Mesothelial cell of epicardium (in vitro differentiated cells): ENCODE measurements at regions not wholly inside any gene's neighbourhood (a gene's known extent, or its start where the extent isn't known, plus 50 kb on each side); places are given as distances from the start of the nearest gene placed in this dataset.
A peak's percentile ranks its signal among the peaks of the same experiment; 100 is the strongest.

Experiments
- DNase-seq, 2 experiments: peaks; one replicate each; pipeline ENCODE4 v3.0.0; 2021; ENCODE audit warnings: low spot score in 2 of 2; ENCODE audit not compliant: unreplicated experiment in 2 of 2
- H3K27ac Mint-ChIP-seq: 2 replicates; pipeline ENCODE4 v1.8.0; 2021; ENCODE audit warnings: mixed read lengths
- H3K27me3 Mint-ChIP-seq: 2 replicates; pipeline ENCODE4 v1.8.0; 2021; ENCODE audit warnings: low read depth, mixed read lengths
- H3K36me3 Mint-ChIP-seq: 2 replicates; pipeline ENCODE4 v1.8.0; 2021; ENCODE audit warnings: mixed read lengths
- H3K4me1 Mint-ChIP-seq: 2 replicates; pipeline ENCODE4 v1.8.0; 2021; ENCODE audit warnings: mixed read lengths
- H3K4me3 Mint-ChIP-seq: 2 replicates; pipeline ENCODE4 v1.8.0; 2021; ENCODE audit warnings: mild to moderate bottlenecking, moderate library complexity, mixed read lengths
- H3K9me3 Mint-ChIP-seq: 2 replicates; pipeline ENCODE4 v1.8.0; 2021; ENCODE audit warnings: mixed read lengths
- TF ChIP-seq, protein P1 (sequence below): fragments of 200-600 bp; sonication (generic); IDR thresholded peaks from one replicate; pipeline ENCODE4 v1.5.0; 2021; ENCODE audit warnings: antibody characterized with exemption; ENCODE audit not compliant: unreplicated experiment

GRCh38 chr6:139927236-139927635 is 552.8 kb upstream of the CITED2 start:
- Mint-ChIP-seq H3K9me3 (no peaks in the 10 kb centered on the region), H3K27ac (no peak overlapping the region), H3K4me1 (peaks cover 29% of the 10 kb centered on the region), H3K27me3 (no peaks in the 10 kb centered on the region), H3K36me3 (no peaks in the 10 kb centered on the region), H3K4me3 (no peak overlapping the region)
- DNase-seq: no peak
- TF ChIP-seq, protein P1, sequence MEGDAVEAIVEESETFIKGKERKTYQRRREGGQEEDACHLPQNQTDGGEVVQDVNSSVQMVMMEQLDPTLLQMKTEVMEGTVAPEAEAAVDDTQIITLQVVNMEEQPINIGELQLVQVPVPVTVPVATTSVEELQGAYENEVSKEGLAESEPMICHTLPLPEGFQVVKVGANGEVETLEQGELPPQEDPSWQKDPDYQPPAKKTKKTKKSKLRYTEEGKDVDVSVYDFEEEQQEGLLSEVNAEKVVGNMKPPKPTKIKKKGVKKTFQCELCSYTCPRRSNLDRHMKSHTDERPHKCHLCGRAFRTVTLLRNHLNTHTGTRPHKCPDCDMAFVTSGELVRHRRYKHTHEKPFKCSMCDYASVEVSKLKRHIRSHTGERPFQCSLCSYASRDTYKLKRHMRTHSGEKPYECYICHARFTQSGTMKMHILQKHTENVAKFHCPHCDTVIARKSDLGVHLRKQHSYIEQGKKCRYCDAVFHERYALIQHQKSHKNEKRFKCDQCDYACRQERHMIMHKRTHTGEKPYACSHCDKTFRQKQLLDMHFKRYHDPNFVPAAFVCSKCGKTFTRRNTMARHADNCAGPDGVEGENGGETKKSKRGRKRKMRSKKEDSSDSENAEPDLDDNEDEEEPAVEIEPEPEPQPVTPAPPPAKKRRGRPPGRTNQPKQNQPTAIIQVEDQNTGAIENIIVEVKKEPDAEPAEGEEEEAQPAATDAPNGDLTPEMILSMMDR: no peak

GRCh38 chr6:139926711-139927110 is 552.3 kb upstream of the CITED2 start:
- no peaks in the 10 kb centered on the region for H3K9me3 Mint-ChIP-seq
- no peaks in the 10 kb centered on the region for H3K36me3 Mint-ChIP-seq
- no peak for DNase-seq
- H3K4me3 Mint-ChIP-seq: no peak overlapping the region
- H3K27me3 Mint-ChIP-seq: no peaks in the 10 kb centered on the region
- TF ChIP-seq, protein P1: no peak
- H3K27ac Mint-ChIP-seq: no peak overlapping the region
- H3K4me1 Mint-ChIP-seq: peaks cover 25% of the 10 kb centered on the region

DNA sequence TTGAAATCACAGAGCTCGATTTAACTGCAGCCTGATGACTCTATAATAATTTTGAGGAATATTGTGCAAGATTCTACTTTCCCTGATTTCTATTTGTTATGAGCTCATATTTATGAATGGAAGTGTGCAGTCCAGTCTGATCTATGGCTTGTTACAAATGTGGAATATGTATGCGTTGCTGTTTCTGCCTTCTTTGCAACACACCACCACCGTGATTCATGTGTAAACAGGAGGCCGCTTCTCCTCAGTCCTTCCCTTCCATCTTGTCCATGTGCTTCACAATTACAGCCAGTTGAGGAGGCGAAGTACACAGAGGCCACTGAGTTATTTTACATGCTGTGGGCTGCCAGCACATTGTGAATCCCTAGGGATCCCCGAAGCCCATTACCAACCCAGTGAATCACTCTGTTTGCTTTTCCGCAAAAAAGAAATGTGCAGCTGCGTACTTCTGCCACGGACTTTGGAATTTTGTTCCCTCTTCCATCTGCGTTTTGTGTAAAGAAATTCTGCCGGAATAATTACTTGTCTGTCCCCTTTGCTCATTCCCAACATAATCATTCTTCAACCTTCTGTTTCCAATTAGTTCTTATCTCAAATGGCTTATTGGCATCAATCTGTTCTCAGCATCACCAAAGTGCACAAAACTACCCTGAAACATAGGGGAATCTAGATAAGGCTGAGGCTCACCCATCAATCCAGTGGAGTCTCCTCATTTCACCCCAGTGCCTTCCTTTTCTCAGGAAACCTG is 551.6 kb upstream of the CITED2 start:
- Mint-ChIP-seq H3K4me1 (peaks cover 21% of the 10 kb centered on the region), H3K9me3 (no peaks in the 10 kb centered on the region), H3K27me3 (no peaks in the 10 kb centered on the region), H3K27ac (peak overlapping the region; percentile 12), H3K4me3 (no peak overlapping the region), H3K36me3 (no peaks in the 10 kb centered on the region)
- TF ChIP-seq, protein P1: no peak
- no peak for DNase-seq

DNA sequence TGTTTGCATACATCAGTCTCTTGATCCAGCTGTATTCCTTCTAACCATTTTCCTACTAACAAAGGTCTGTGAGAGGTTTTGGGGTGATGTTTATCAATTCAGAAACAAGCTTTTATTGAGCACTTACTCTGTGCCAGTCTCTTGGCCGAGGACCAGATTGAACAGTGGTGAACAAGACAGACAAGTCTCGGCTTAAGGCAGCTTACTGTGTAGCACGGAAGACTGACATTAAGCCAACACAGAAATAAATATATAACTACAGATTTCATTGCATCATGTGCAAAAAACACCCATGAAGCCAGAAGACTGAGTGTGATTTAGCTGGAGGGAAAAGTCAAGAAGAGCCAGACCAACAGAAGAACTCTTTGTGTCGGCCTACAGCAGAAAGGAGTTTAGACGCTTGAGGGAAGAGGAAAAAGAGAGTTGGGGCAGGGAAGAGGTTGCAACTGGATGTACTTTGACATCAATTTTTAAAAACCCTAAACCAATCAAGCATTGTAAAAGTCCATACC is 549.6 kb upstream of the CITED2 start:
- H3K27me3 Mint-ChIP-seq: no peaks in the 10 kb centered on the region
- H3K36me3 Mint-ChIP-seq: no peaks in the 10 kb centered on the region
- H3K4me3 Mint-ChIP-seq: no peak overlapping the region
- TF ChIP-seq, protein P1: no peak
- no peak for DNase-seq
- no peak overlapping the region for H3K27ac Mint-ChIP-seq
- H3K9me3 Mint-ChIP-seq: no peaks in the 10 kb centered on the region
- H3K4me1 Mint-ChIP-seq: peaks cover 25% of the 10 kb centered on the region

GRCh38 chr6:139922236-139922635 is 547.8 kb upstream of the CITED2 start:
- peaks cover 37% of the 10 kb centered on the region for H3K4me1 Mint-ChIP-seq
- TF ChIP-seq, protein P1: no peak
- H3K27me3 Mint-ChIP-seq: no peaks in the 10 kb centered on the region
- no peak overlapping the region for H3K27ac Mint-ChIP-seq
- no peaks in the 10 kb centered on the region for H3K9me3 Mint-ChIP-seq
- DNase-seq: no peak
- H3K36me3 Mint-ChIP-seq: no peaks in the 10 kb centered on the region
- H3K4me3 Mint-ChIP-seq: no peak overlapping the region

- Mint-ChIP-seq H3K36me3 (no peaks in the 10 kb centered on the region), H3K27me3 (no peaks in the 10 kb centered on the region), H3K9me3 (no peaks in the 10 kb centered on the region), H3K4me1 (peaks cover 25% of the 10 kb centered on the region), H3K4me3 (no peak overlapping the region), H3K27ac (no peak overlapping the region)
- TF ChIP-seq, protein P1: no peak
- DNase-seq: no peak
Measured at GRCh38 chr6:139920776-139921100, 546.3 kb upstream of the CITED2 start.
